Breast epithelium (tissue), 3 donors: ENCODE measurements at regions not wholly inside any gene's neighbourhood (a gene's known extent, or its start where the extent isn't known, plus 50 kb on each side); places are given as distances from the start of the nearest gene placed in this dataset.

ENCODE experiments used
- CTCF ChIP-seq, 3 donors: fragments of 450-650 bp; IDR thresholded peaks; one replicate each; pipeline ENCODE4 v1.5.1; 2016 to 2017; ENCODE audit warnings: antibody characterized with exemption in 3 of 3, mild to moderate bottlenecking in 3 of 3, moderate library complexity in 3 of 3
- POLR2AphosphoS5 ChIP-seq, 3 donors: sonication (generic); formaldehyde crosslinking; IDR thresholded peaks; one replicate each; pipeline ENCODE4 v1.6.1; 2017; ENCODE audit warnings: antibody characterized with exemption in 3 of 3

DNA sequence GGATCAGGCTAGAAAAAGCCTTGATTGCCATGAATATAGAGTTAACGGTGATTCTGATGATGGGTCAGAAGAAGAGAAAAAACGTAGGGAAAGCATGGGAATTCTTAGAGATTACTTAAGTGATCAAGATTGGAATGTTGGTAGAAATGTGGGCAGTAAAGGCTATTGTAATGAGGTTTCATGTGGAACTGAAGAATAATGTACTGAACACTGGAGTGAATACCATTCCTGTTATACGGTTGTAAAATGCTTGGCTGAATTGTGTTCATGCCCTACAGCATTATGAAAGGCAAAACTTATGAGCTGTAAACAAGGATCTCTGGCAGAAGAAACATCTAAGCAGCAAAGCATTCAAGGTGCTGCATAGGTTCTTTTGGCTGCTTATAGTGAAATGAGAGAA is 414.1 kb upstream of the CBLB start:
- TF ChIP-seq CTCF (IDR thresholded peaks at IDR 0.05): no peak
- TF ChIP-seq POLR2AphosphoS5 (IDR thresholded peaks at IDR 0.05): no peak
